GM18870 (cell line): ENCODE measurements at regions not wholly inside any gene's neighbourhood (a gene's known extent, or its start where the extent isn't known, plus 50 kb on each side); places are given as distances from the start of the nearest gene placed in this dataset.
"Not testable (repeated sequence)": the region's sequence is repeated elsewhere in the genome, so short reads cannot be mapped to it uniquely, and the experiment has no call there.

Experiments used
- ATAC-seq: cut with Tn5 transposase; IDR thresholded peaks from one replicate; pipeline ENCODE4 v1.9.1; 2021; ENCODE audit warnings: moderate library complexity; ENCODE audit not compliant: unreplicated experiment

DNA sequence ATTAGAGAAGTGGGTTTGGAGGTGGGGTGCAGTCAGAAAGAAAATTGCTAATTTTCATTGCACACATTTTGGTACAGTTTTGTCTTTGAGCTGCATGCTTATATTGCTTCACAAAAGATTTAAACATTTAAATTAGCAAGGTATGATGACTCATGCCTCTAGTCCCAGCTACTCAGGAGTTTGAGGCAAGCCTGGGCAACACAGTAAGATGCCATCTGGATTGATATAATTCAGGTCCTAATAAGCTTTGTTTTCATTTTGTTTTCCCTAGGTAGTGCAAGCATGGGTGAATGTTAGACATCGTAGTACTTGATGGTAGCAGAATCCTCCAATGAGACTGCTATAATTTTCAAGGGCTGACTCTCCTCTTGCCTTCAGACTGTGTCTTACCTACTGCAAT is 396.7 kb upstream of the RGPD4 start:
- ATAC-seq = no peak

- ATAC-seq = no peak
Measured at GRCh38 chr2:107430596-107431266, 396.0 kb upstream of the RGPD4 start.

DNA sequence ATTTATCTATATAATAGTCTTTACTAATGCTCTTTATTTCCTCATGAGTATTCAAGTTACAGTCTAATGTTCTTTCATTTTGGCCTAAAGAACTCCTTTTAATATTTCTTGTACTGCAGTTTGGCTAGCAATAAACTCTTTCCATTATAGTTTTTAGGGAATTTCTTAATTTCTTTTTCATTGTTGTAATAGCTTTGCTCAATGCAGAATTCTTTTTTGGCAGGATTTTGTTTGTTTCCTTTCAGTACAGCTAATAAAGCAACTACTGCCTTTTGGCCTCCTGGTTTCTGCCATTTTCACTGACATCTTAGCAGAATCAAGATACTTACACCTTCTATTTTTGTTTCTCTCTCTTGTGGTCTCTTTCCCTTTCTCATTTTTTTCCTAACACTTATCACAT is 390.4 kb upstream of the RGPD4 start:
- no peak for ATAC-seq

- ATAC-seq = no peak
Measured at GRCh38 chr2:107437265-107437664, 389.4 kb upstream of the RGPD4 start.

- no peak for ATAC-seq
Measured at GRCh38 chr2:107437807-107438206, 388.9 kb upstream of the RGPD4 start.

GRCh38 chr2:107448160-107448559 is 378.5 kb upstream of the RGPD4 start:
- no peak for ATAC-seq

- no peak for ATAC-seq
Measured at GRCh38 chr2:107461301-107461700, 365.4 kb upstream of the RGPD4 start.

- ATAC-seq = no peak
Measured at GRCh38 chr2:107462181-107462580, 364.5 kb upstream of the RGPD4 start.

GRCh38 chr2:107466241-107466640 is 360.5 kb upstream of the RGPD4 start:
- ATAC-seq = no peak

- no peak for ATAC-seq
Measured at GRCh38 chr2:107466984-107467773, 359.5 kb upstream of the RGPD4 start.

- ATAC-seq = no peak
Measured at GRCh38 chr2:107469437-107469995, 357.2 kb upstream of the RGPD4 start.

DNA sequence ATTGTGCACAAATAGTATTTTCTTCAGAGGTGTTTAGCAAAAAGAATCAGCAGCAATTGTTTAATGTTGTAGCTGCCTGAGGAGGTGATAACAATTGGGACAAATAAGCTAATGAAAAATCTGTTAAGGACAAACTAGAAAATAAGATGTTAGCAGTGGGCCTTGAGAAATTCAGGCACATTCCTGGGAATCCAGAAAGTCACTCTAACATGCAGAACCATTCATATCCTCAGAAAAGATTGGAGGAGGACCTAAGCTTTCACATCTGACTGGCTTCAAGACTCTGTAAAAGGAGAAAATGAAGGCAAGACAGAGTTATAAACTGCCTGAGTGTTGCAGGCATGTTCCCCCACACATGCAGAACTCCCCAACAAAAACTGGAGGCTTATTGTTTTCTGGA is 353.5 kb upstream of the RGPD4 start:
- ATAC-seq = no peak

DNA sequence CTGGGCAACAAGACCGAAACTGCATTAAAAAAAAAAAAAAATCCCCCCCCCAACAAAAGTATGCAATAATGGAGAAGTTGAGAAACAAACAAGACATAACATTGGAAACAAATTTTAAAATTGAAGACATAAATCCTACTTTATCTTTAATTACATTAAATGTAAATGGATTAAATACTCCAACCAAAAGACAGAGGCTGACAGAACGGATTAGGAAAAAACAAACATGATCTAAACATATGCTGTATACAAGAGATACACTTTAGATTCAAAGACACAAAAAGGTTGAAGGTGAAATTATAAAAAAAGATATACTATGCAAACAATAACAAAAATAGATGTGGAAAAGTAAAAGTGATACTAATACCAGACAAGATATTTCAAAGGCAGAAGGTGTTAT is 350.8 kb upstream of the RGPD4 start:
- no peak for ATAC-seq

DNA sequence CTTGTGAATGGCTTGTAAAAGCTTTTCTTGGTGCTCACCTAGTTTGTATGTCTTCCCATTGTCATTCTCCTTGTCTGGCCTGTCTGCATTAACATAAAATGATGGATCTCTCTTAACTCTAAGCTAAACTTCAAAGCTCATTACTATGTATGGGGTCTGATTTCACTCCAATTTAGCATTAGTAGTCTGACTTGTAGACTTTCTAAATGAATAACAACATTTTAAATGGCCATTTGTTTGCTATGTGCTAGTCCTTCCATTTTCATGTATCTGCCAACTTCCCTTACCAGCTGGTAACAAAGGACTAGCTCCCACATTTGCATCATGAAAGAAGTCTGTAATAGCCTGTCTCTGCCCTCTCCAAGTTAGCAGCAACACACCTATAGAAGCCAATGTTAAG is 324.2 kb upstream of the RGPD4 start:
- no peak for ATAC-seq

DNA sequence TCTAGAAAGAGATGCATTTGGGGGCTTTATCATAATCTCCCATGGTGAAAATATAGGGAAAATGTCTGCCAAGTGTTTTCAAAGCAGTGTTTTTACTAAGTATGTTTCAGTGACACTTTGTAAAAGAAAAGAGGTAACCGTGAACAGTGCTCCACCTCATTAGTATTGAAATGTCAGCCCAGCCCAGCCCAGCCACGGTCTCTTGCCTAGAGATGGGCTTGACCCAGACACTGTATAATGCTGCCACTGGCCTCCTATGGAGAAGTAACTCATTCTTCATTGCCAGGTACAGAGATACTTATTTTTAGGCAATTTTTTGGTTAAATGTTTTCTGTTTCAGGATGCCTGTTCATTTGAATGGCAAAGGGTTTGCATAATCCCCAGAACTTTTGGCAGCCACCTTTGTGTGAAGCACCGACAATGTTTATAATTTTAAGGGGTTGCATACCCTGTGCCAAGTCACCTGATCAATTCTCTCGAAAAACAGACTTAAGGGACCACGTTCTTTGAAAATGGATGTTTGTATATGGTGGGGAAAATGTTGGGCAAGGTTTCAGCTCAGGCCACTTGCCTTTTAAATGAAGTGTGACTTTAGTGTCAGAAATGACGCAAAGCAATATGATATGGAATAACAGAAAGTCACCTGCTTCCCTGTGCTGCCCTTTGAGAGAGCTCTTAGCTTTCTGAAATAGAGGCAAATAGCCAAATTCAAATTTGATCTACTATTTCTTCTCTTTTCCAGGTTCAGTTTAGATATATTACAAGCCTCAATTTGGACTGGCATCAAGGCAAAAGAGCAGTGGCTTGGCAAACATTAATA is 314.5 kb upstream of the RGPD4 start:
- no peak for ATAC-seq

- no peak for ATAC-seq
Measured at GRCh38 chr2:107525406-107525805, 301.3 kb upstream of the RGPD4 start.

DNA sequence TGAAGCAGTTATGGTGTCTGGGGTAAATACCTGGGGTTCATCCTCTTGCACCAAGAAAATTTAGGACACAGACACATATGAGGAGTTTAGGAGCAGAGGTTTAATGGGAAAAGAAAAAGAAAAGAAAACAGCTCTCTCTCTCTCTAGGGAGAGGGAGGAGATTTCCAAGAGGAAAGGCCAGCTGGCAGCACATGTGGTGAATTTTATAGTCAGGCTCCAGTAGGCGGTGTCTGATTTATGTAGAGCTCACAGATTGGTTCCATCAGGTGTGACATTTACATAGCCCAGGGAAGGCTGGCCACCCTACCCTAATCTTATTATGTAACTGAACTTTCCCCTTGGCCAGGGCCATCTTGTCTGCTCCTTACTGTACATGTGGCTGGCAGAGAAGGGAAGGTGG is 297.5 kb upstream of the RGPD4 start:
- no peak for ATAC-seq

DNA sequence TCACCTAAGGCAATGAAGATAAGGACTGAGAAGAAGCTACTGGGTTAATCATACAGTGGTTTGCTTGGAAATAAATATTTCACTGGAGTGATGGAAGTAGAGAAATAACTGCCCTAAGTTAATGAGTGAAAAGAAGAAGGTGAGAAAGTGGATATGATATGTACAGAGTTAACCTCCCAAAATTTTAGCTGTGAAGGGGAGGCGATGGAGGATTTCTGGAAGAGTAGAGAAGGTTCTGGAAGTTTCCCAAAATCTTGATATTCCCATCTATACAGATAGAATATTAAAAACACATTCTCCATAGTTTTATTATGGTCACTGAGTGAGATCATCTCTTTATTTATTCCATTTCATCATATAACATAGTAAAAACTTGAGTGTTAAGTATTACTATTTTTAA is 296.6 kb upstream of the RGPD4 start:
- no peak for ATAC-seq

DNA sequence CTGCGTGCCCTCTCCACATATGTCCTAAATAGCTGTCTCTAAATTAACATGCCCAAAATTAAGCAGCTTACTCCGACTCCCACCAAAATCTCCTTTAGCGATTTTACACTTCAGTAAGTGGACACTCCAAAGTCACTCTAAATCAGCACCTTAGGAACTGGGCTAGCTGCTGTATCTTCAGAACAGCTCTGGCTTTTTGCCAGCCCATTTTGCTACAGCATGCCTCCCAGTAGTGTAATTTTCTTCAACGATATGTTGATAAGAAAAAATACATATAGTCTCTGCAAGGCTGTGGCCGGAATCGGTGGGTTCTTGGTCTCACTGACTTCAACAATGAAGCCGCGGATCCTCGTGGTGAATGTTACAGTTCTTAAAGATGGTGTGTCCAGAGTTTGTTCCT is 291.8 kb upstream of the RGPD4 start:
- ATAC-seq = no peak

DNA sequence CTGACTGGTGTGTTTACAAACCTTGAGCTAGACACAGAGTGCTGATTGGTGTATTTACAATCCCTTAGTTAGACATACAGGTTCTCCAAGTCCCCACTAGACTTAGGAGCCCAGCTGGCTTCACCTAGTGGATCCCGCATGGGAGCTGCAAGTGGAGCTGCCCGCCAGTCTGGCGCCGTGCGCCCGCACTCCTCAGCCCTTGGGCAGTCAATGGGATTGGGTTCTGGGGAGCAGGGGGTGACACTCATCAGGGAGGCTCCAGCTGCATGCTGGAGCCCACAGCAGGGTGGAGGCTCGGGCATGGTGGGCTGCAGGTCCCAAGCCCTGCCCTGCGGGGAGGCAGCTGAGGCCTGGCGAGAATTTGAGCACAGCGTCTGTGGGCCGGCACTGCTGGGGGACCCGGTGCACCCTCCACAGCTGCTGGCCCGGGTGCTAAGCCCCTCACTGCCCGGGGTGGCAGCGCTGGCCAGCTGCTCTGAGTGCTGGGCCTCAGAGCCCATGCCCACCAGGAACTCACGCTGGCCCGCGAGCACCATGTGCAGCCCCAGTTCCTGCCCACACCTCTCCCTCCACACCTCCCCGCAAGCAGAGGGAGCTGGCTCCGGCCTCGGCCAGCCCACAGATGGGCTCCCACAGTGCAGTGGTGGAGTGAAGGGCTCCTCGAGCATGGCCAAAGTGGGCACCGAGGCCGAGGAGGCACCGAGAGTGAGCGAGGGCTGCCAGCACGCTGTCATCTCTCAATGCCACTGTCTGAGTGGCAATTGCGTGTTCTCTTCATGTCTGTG is 290.6 kb upstream of the RGPD4 start:
- ATAC-seq = not testable (repeated sequence)

DNA sequence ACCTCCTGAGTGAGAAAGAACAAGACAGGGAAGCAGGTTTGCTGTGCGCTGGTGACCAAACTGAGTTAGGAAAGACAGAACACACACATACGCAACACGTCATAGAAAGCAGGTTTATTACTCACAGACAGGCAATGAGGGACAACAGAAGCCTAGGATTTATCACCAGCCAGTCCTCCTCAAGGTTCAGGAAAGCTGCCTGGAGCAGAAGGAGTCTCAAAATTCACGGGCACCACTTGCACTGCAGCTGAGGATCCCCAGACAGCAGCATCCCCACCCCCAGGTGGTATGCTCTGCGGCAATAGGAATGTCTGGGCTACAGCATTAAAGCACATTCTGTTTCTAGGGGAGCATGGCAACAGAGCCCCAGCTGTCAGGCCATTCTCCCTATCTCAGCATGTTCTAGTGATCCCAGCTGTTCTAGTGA is 284.4 kb upstream of the RGPD4 start:
- no peak for ATAC-seq
